Activated T-helper 2 cell treated with anti-CD3 and anti-CD28 coated beads, Interferon-gamma antibody, Interleukin-2, Interleukin-4, amounts not matched to agents 10 μg/mL and 5 μg/mL and 100 μg/mL, durations not matched to agents 14 hours and 24 hours and 36 hours (primary cell): ENCODE measurements at regions not wholly inside any gene's neighbourhood (a gene's known extent, or its start where the extent isn't known, plus 50 kb on each side); places are given as distances from the start of the nearest gene placed in this dataset.

ENCODE experiments used
- DNase-seq: peaks from one replicate; pipeline ENCODE4 v3.0.0; 2021; ENCODE audit warnings: low spot score
- H3K27ac Mint-ChIP-seq: one replicate; pipeline ENCODE4 v1.8.0; 2021; ENCODE audit warnings: mixed read lengths
- H3K27me3 Mint-ChIP-seq: one replicate; pipeline ENCODE4 v1.8.0; 2021; ENCODE audit warnings: low read depth, mixed read lengths
- H3K36me3 Mint-ChIP-seq: one replicate; pipeline ENCODE4 v1.8.0; 2021; ENCODE audit warnings: low read depth, mixed read lengths
- H3K4me1 Mint-ChIP-seq: one replicate; pipeline ENCODE4 v1.8.0; 2021; ENCODE audit warnings: low read depth, mixed read lengths
- H3K4me3 Mint-ChIP-seq: one replicate; pipeline ENCODE4 v1.8.0; 2021; ENCODE audit warnings: low read depth, mild to moderate bottlenecking, moderate library complexity, mixed read lengths
- H3K9me3 Mint-ChIP-seq: one replicate; pipeline ENCODE4 v1.8.0; 2021; ENCODE audit warnings: mixed read lengths
- intact Hi-C: fragments of 100-400 bp; cut with micrococcal nuclease; formaldehyde crosslinking; loops from one replicate; pipeline ENCODE4 v1.15.1; 2023

DNA sequence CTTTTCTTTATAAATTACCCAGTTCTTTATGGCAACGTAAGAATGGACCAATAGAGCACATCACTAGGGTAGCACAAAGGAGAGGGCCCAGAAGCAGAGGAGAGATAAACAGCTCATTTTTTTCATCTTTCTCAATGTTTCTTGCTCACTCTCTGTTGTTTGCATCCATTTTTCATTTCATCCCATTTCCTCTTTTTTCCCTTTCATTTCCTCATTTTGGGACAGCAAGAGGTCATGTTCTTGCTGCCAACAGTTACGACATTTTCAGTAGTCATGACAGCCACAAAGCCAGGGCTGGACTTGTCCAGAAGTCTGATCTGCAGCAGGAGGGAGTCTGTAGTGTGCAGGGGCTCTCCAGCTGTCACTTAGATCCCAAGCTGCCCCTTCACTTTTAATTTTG lies 52.7 kb upstream of the CYP1B1 start:
- no peak overlapping the region for H3K4me3 Mint-ChIP-seq
- DNase-seq, result no peak
- no peak overlapping the region for H3K27ac Mint-ChIP-seq
- H3K36me3 Mint-ChIP-seq, result peaks cover 13% of the 10 kb centered on the region
- intact Hi-C loops, result no loop called here
- H3K9me3 Mint-ChIP-seq, result peaks cover 32% of the 10 kb centered on the region
- peaks cover 4% of the 10 kb centered on the region for H3K4me1 Mint-ChIP-seq
- no peaks in the 10 kb centered on the region for H3K27me3 Mint-ChIP-seq

DNA sequence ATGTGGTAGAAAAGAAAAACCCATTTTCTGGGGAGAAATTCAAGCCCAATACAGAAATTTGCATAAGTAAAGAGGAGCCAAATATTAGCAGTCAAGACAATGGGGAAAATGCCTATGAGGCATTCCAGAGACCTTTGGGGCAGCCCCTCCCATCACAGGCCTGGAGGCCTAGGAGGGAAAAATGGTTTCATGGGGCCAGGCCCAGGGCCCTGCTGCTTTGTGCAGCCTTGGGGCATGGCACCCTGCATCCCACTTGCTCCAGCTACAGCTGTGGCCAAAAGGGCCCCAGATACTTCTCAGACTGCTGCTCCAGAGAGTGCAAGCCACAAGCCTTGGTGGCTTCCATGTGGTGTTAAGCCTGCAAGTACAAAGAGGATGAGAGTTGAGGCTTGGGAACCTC lies 51.3 kb upstream of the CYP1B1 start:
- Mint-ChIP-seq H3K9me3 (peaks cover 32% of the 10 kb centered on the region), H3K4me3 (no peak overlapping the region), H3K36me3 (peaks cover 13% of the 10 kb centered on the region), H3K27ac (no peak overlapping the region), H3K27me3 (peaks cover under 1% of the 10 kb centered on the region), H3K4me1 (peaks cover 4% of the 10 kb centered on the region)
- intact Hi-C loops, result no loop called here
- no peak for DNase-seq

DNA sequence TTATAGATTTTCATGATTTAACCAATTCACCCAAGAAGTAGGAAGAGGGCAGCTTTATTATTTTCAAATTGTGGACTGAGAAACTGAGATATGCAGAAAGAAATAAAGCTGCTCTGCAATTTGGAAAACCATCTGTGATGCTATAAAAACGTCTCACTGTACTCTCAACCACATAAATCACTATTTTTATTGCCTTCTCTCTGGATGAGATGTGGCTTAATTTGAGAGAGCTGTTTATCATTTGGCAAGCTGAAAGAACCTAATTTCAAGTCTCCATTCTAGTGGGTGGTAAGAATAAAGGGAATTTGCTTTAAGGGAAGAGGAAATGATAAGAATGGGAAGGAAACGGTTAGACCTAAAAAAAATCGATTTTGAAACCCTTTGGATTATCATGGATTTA lies 49.9 kb upstream of the CYP1B1 start:
- Mint-ChIP-seq H3K9me3 (peaks cover 30% of the 10 kb centered on the region), H3K27me3 (peaks cover 7% of the 10 kb centered on the region), H3K36me3 (peaks cover 13% of the 10 kb centered on the region), H3K27ac (no peak overlapping the region), H3K4me3 (no peak overlapping the region), H3K4me1 (peaks cover 1% of the 10 kb centered on the region)
- intact Hi-C loops, result no loop called here
- DNase-seq, result no peak
